ENCODE measurements at regions not wholly inside any gene's neighbourhood (a gene's known extent, or its start where the extent isn't known, plus 50 kb on each side); places are given as distances from the start of the nearest gene placed in this dataset.

DNA sequence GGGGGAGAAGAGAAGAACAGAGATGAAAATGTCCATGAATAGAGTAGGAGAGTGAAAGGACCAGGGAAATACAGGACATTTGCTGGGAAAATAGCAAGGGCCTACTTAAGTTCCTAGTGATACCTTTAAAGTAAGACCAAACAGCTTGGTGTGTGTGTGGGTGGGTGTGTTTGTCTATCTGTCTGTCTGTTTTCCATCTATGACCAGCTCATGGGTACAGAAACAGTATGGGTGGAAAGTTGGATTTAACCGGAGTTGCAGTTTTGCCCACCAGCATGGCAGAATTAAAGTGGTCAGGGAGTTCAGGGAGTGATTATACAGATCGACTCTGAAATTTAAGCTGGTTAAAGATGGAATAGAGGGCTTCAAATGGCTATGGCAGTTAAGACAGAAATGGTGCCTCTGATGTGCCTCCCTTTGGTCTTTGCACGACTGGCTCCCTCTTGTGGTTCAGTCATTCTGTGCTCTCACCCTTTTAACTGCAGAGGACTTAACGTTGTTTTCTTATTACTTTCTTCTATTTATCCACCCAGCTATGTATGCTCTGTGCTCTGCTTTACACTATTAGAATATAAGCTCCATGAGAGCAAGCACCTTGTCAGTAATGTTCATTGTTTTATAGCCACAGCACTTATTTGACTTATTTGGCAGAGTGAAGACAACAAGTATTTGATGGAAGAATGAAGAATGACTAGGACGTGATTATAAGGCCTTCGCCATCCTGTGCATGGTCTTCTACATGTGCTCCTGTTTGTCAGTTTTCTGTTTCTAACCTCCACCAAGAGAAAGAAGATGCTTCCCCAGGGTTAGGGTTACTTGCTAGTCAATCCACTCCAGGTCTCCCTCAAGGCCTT, 72.7 kb upstream of the AK4 start:
- TF ChIP-seq, protein P1, sequence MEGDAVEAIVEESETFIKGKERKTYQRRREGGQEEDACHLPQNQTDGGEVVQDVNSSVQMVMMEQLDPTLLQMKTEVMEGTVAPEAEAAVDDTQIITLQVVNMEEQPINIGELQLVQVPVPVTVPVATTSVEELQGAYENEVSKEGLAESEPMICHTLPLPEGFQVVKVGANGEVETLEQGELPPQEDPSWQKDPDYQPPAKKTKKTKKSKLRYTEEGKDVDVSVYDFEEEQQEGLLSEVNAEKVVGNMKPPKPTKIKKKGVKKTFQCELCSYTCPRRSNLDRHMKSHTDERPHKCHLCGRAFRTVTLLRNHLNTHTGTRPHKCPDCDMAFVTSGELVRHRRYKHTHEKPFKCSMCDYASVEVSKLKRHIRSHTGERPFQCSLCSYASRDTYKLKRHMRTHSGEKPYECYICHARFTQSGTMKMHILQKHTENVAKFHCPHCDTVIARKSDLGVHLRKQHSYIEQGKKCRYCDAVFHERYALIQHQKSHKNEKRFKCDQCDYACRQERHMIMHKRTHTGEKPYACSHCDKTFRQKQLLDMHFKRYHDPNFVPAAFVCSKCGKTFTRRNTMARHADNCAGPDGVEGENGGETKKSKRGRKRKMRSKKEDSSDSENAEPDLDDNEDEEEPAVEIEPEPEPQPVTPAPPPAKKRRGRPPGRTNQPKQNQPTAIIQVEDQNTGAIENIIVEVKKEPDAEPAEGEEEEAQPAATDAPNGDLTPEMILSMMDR (IDR thresholded peaks at IDR 0.05) = peak; percentile 65 to 79 (median 75)
- no peak for TF ChIP-seq POLR2A (IDR thresholded peaks at IDR 0.05)

Data from adrenal gland (tissue), 5 donors.